Memory B cell (primary cell): ENCODE measurements at regions not wholly inside any gene's neighbourhood (a gene's known extent, or its start where the extent isn't known, plus 50 kb on each side); places are given as distances from the start of the nearest gene placed in this dataset.

ENCODE experiments used
- ATAC-seq: fragments of 150-1000 bp; cut with Tn5 transposase; 2 replicates; pipeline ENCODE4 v1.10.0; 2021; ENCODE audit warnings: low read depth, mild to moderate bottlenecking, moderate library complexity
- DNase-seq, 2 donors: peaks; one replicate each; pipeline ENCODE4 v3.0.0; 2022; ENCODE audit warnings: low spot score in 2 of 2
- H3K27ac Mint-ChIP-seq: one replicate; pipeline ENCODE4 v1.8.0; 2022; ENCODE audit warnings: mild to moderate bottlenecking, moderate library complexity, mixed read lengths
- H3K27me3 Mint-ChIP-seq: one replicate; pipeline ENCODE4 v1.8.0; 2022; ENCODE audit warnings: mixed read lengths
- H3K36me3 Mint-ChIP-seq: one replicate; pipeline ENCODE4 v1.8.0; 2022; ENCODE audit warnings: mild to moderate bottlenecking, mixed read lengths
- H3K4me1 Mint-ChIP-seq: one replicate; pipeline ENCODE4 v1.8.0; 2022; ENCODE audit warnings: mixed read lengths
- H3K4me3 Mint-ChIP-seq: one replicate; pipeline ENCODE4 v1.8.0; 2022; ENCODE audit warnings: mild to moderate bottlenecking, moderate library complexity, mixed read lengths
- H3K9me3 Mint-ChIP-seq: one replicate; pipeline ENCODE4 v1.8.0; 2022; ENCODE audit warnings: mixed read lengths

DNA sequence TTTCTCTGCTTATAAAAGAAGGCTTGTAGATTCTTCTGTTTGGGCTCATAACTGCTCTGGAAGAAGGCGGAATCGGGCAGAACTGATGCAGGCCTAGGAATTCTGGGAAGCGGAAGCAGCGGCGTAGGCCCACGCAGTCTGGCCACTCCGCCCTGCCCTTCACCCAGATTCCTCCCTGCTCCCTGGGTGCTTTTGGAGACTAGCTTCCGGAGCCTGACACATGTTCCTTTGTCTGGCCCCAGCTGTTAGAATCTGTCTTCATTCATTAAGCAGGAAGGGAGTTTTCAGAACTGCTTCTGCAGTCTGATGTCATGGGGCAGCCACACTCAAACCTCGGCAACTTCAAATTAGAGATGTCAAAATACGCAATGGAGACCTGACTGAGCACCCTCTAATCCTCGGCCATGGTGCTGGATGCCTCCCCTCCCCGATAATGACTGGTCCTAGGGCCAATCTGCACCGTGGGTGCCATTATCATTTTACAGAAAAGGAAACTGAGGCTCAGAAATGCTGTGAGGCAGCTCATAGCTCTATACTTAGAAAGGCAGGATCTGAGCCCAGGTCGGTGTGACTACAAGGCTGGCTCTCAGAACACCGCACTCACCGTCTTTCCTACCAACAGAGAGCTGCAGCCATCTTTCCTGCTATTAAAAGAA lies 275.7 kb downstream of the MYCN start:
- DNase-seq: no peak
- no peaks in the 10 kb centered on the region for H3K4me1 Mint-ChIP-seq
- H3K9me3 Mint-ChIP-seq: no peaks in the 10 kb centered on the region
- no peak for ATAC-seq
- H3K4me3 Mint-ChIP-seq: no peak overlapping the region
- no peak overlapping the region for H3K27ac Mint-ChIP-seq
- H3K36me3 Mint-ChIP-seq: no peaks in the 10 kb centered on the region
- no peaks in the 10 kb centered on the region for H3K27me3 Mint-ChIP-seq

DNA sequence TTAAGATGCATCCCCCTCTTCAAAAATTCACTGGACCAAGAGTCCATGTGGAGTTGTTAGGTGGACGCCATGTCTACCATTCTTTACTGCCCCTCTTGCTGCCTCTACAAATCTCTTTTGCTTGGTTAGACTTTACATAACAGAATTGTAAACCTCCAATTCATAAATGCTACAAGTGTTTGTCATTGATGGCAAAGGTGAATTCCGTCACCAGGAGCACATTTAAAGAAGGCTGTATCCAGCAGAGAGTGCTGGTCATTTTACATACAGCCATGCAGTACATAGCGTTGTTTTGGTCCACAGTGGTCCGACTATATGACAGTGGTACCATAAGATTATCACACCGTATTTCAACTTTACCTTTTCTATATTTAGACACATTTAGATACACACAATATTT lies 274.5 kb downstream of the MYCN start:
- no peaks in the 10 kb centered on the region for H3K27me3 Mint-ChIP-seq
- DNase-seq (no peak), ATAC-seq (no peak)
- H3K36me3 Mint-ChIP-seq: no peaks in the 10 kb centered on the region
- H3K9me3 Mint-ChIP-seq: peaks cover 4% of the 10 kb centered on the region
- no peak overlapping the region for H3K4me3 Mint-ChIP-seq
- H3K27ac Mint-ChIP-seq: no peak overlapping the region
- no peaks in the 10 kb centered on the region for H3K4me1 Mint-ChIP-seq

DNA sequence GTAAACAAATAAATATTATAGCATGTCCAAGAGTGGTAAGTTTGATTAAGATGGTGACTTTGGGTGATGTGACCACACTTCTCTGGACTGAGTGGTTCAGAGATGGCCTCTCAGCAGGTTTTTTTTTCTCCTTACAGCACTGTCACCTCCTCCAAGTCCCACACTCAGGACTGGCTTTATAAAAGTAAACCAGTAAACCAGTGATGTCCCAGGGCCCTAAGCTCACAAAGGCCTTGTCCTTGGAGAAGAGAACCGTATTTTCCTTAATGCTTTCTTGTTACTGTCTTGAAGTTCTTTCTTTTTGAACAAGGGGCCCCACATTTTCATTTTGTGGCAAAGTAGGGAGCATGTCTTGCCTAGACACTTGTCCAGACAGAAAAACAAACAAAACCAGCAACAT lies 274.0 kb downstream of the MYCN start:
- no peaks in the 10 kb centered on the region for H3K36me3 Mint-ChIP-seq
- no peak overlapping the region for H3K27ac Mint-ChIP-seq
- H3K4me1 Mint-ChIP-seq: no peaks in the 10 kb centered on the region
- no peak for DNase-seq
- peaks cover 4% of the 10 kb centered on the region for H3K9me3 Mint-ChIP-seq
- no peak overlapping the region for H3K4me3 Mint-ChIP-seq
- ATAC-seq: no peak
- H3K27me3 Mint-ChIP-seq: no peaks in the 10 kb centered on the region

DNA sequence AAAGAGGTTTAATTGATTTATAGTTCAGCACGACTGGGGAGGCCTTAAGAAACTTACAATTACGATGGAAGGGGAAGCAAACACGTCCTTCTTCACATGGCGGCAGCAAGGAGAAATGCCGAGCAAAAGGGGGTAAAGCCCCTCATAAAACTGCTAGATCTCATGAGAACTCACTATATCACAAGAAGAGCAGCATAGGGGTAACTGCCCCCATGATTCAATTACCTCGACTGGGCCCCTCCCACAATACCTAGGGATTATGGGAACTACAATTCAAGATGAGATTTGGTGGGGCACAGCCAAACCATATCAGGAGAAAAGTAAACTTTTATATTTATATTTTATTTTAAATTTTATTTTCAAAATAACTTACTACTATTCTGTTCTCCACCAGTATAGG lies 272.0 kb downstream of the MYCN start:
- Mint-ChIP-seq H3K27ac (no peak overlapping the region), H3K36me3 (peaks cover 1% of the 10 kb centered on the region), H3K4me1 (no peaks in the 10 kb centered on the region), H3K27me3 (no peaks in the 10 kb centered on the region), H3K9me3 (peaks cover 12% of the 10 kb centered on the region), H3K4me3 (no peak overlapping the region)
- ATAC-seq (no peak), DNase-seq (no peak)

DNA sequence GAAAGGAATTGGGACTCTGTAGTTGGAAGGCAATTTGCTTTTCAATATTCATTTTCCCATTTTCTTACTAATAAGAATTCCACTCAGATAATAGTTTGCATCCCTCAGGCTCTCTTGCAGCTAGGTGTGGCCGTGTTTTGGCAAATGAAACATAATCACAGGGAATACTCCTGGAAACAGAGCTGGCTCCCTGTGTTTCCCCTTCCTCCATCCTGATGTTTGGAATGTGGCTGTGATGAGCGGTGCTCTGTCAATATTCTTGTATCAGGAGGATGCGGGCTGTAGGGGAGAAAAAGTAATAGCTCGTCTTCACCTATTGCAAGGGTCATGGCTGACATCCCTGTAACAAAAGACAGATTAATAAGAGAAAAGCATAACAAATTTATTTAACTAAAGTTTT lies 271.0 kb downstream of the MYCN start:
- Mint-ChIP-seq H3K4me1 (no peaks in the 10 kb centered on the region), H3K36me3 (peaks cover 1% of the 10 kb centered on the region)

DNA sequence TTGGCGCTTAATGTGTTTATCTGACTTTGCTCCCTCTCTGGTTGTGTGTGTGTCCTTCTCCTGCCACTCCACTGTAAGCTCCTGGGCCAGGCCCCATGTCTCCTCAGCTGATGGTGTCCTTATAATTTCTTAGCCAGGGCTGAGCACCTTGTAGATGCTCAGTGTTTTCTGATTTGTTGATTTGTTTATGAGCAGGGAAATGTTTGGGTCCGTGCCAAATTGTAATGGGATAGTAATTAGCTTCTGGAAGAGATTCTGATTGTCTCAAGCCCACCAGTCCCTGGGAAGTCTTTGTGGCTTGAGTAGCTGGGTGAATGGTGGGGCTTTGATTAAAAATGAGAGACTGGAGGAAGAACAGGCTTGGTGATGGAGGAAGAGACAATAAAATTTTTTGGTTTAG lies 270.5 kb downstream of the MYCN start:
- Mint-ChIP-seq H3K4me3 (no peak overlapping the region), H3K36me3 (peaks cover 1% of the 10 kb centered on the region), H3K27ac (no peak overlapping the region), H3K27me3 (no peaks in the 10 kb centered on the region), H3K4me1 (no peaks in the 10 kb centered on the region), H3K9me3 (peaks cover 14% of the 10 kb centered on the region)
- DNase-seq (no peak), ATAC-seq (no peak)

More for the DNA sequence above, 271.0 kb downstream of the MYCN start:
- H3K27me3 Mint-ChIP-seq: no peaks in the 10 kb centered on the region
- peaks cover 14% of the 10 kb centered on the region for H3K9me3 Mint-ChIP-seq
- no peak overlapping the region for H3K4me3 Mint-ChIP-seq
- H3K27ac Mint-ChIP-seq: no peak overlapping the region
- ATAC-seq: no peak
- DNase-seq: no peak

DNA sequence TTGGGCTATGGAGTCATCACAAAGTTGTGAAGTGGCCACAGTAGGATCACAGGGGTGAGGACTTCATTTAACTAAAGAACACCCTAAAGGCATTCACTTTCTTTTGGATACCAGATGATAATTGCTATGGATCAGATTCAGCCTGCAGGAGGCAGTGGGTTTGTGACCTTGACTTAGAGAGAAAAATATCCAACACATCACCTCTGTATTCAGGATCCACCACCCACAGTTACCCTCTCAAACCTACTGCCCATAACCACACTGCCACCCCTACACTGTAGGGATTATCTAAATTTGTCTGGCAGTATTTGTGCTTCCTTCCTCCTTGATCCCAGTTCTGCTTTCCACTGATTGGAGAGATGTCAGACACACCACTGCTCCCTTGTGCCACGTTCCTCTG lies 269.4 kb downstream of the MYCN start:
- H3K36me3 Mint-ChIP-seq: peaks cover 1% of the 10 kb centered on the region
- no peaks in the 10 kb centered on the region for H3K27me3 Mint-ChIP-seq
- H3K4me3 Mint-ChIP-seq: no peak overlapping the region
- no peaks in the 10 kb centered on the region for H3K4me1 Mint-ChIP-seq
- ATAC-seq: no peak
- H3K9me3 Mint-ChIP-seq: peaks cover 14% of the 10 kb centered on the region
- H3K27ac Mint-ChIP-seq: no peak overlapping the region
- DNase-seq: no peak

GRCh38 chr2:16208921-16209320 lies 268.6 kb downstream of the MYCN start:
- DNase-seq: no peak
- Mint-ChIP-seq H3K4me1 (no peaks in the 10 kb centered on the region), H3K4me3 (no peak overlapping the region), H3K9me3 (peaks cover 14% of the 10 kb centered on the region), H3K27me3 (no peaks in the 10 kb centered on the region), H3K27ac (no peak overlapping the region), H3K36me3 (peaks cover 1% of the 10 kb centered on the region)
- no peak for ATAC-seq

DNA sequence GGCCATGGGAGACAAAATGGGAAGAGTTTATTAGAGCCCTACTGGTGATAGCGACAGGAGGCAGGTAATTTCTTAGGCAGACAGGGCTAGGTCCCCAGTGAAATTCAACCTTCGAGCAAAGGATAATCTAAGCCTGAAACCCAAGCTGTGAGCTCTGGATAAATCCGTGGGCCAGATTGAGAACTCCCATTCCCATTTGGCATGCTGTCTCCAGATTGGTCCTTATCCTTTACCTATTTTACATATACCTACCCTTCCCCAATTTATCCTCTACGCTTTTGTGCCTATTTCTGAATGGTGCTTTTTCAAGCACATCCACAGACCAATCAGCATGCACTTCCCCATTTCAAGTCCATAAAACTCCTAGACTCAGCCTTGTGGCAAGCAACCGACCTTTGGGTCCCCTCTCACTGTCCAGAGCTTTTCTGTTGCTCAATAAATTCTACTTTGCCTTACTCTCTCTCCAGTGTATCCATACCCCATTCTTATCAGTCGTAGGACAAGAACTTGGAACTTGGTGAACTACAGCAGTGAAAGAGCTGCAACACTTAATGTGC lies 268.0 kb downstream of the MYCN start:
- ATAC-seq: no peak
- Mint-ChIP-seq H3K4me1 (no peaks in the 10 kb centered on the region), H3K36me3 (peaks cover 1% of the 10 kb centered on the region), H3K4me3 (no peak overlapping the region), H3K27ac (no peak overlapping the region), H3K9me3 (peaks cover 14% of the 10 kb centered on the region), H3K27me3 (no peaks in the 10 kb centered on the region)
- no peak for DNase-seq

- H3K9me3 Mint-ChIP-seq: peaks cover 14% of the 10 kb centered on the region
- peaks cover 1% of the 10 kb centered on the region for H3K36me3 Mint-ChIP-seq
- no peak overlapping the region for H3K4me3 Mint-ChIP-seq
- ATAC-seq (no peak), DNase-seq (no peak)
- no peak overlapping the region for H3K27ac Mint-ChIP-seq
- no peaks in the 10 kb centered on the region for H3K4me1 Mint-ChIP-seq
- no peaks in the 10 kb centered on the region for H3K27me3 Mint-ChIP-seq
Observed at GRCh38 chr2:16207611-16208010, 267.3 kb downstream of the MYCN start.

DNA sequence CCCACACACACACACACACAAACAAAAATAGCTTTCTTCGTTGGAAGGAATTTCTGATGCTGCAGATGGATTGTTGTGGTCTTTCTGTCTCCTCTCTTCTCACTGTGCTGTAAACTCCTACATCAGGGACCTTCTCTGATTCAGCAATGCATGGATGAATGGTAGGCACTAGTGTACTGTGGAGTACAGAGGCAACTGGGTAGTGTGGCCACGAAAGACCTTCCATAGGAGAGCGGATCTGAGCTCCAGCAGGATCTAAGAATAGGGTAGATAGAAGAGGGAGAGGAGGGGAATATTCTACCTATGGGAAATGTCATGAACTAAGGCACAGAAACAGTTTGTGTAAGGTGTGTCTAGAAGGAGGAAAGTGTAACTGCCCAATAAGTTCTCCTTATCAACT lies 266.8 kb downstream of the MYCN start:
- Mint-ChIP-seq H3K36me3 (peaks cover 1% of the 10 kb centered on the region), H3K4me1 (no peaks in the 10 kb centered on the region), H3K4me3 (no peak overlapping the region), H3K27ac (no peak overlapping the region), H3K9me3 (peaks cover 14% of the 10 kb centered on the region), H3K27me3 (no peaks in the 10 kb centered on the region)
- DNase-seq: no peak
- no peak for ATAC-seq

GRCh38 chr2:16206191-16206944 lies 266.0 kb downstream of the MYCN start:
- Mint-ChIP-seq H3K4me1 (no peaks in the 10 kb centered on the region), H3K4me3 (no peak overlapping the region), H3K9me3 (peaks cover 14% of the 10 kb centered on the region), H3K27me3 (no peaks in the 10 kb centered on the region), H3K27ac (no peak overlapping the region), H3K36me3 (peaks cover 1% of the 10 kb centered on the region)
- ATAC-seq: no peak
- no peak for DNase-seq

DNA sequence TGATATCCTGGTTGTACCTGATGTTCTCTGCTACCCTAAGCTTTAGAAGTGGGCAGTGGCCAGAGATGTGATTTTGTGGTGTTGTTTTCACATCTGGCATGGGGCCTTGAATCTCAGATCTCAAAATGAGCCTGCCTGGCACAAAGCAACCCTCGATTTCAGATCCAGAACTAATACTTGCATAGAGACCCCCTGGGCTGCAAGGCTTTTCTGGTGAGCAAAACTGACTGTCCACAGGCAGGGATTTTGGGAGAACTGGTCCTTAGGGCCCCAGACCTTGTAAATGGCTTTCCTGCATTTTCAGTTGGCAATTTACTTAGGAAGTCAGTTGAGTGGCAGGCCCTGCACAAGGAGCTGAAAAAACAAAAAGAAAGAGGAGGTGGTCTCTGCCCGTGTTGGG lies 265.3 kb downstream of the MYCN start:
- H3K27me3 Mint-ChIP-seq: no peaks in the 10 kb centered on the region
- no peak overlapping the region for H3K4me3 Mint-ChIP-seq
- no peak for ATAC-seq
- peaks cover 14% of the 10 kb centered on the region for H3K9me3 Mint-ChIP-seq
- H3K36me3 Mint-ChIP-seq: peaks cover 1% of the 10 kb centered on the region
- no peak for DNase-seq
- H3K4me1 Mint-ChIP-seq: no peaks in the 10 kb centered on the region
- H3K27ac Mint-ChIP-seq: no peak overlapping the region

- no peak for DNase-seq
- Mint-ChIP-seq H3K9me3 (peaks cover 11% of the 10 kb centered on the region), H3K4me3 (no peak overlapping the region), H3K4me1 (no peaks in the 10 kb centered on the region), H3K27ac (no peak overlapping the region), H3K27me3 (no peaks in the 10 kb centered on the region), H3K36me3 (peaks cover 1% of the 10 kb centered on the region)
- ATAC-seq: no peak
Observed at GRCh38 chr2:16204886-16205620, 264.7 kb downstream of the MYCN start.
